GM03348 (cell line): ENCODE measurements at regions not wholly inside any gene's neighbourhood (a gene's known extent, or its start where the extent isn't known, plus 50 kb on each side); places are given as distances from the start of the nearest gene placed in this dataset.
"Not testable (repeated sequence)": the region's sequence is repeated elsewhere in the genome, so short reads cannot be mapped to it uniquely, and the experiment has no call there.

Experiments
- DNase-seq: peaks from one replicate; pipeline ENCODE4 v3.0.0; 2012; ENCODE audit warnings: low spot score

DNA sequence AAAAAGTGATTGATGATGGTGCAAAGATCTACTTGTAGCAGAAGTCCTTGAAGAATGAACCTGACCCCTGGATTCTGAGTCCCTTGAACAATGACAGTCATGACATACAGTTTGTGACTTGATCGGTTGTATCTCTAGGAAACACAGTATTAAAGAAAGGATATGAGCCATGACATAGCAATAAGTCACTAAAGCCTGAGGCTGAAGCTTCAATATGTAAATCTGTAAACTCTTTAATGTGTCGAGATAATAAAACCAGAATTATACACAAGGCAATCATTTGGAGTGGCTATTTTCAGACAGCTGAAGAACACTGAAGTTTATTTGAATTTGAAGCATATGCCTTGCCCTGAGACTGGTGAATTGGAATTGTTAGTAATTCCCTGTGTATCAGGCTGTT is 911.5 kb upstream of the RAG2 start:
- no peak for DNase-seq

DNA sequence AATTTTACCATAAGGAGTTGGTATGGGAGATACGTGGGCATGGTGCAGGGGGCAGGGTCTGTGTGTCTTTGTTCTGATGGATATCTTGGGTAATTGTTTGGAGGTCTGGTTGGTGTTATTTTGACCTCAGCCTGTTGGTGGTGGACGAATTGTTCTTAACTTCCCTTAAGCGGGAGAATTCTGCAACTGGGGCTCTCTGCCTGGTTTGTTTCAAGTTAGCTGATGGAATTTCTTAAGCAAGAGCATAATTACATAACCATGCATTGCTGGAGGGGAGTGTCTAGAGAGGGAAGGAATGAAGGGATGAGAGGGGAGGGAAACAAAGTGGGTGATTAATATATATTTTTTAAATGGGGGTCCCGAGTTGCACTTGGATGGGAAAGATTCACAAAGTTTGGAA is 908.5 kb upstream of the RAG2 start:
- no peak for DNase-seq

DNA sequence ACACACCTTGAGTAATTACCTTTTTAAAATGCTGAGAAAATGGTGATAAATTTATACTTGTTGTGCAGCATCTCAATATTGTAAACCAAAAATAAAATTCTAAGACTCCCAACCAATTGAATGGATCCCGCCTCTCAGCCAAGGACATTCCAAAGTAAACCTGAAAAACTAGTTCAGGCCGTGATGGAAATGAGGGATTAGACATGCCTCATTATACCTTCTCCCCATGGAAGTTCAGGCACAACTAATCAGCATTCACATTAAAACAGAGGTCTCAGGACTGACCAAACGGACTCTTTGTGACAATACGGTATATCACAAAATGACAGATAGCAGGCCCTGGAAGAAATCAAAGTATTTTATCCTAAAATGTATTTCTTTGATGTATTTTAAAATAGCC is 907.4 kb upstream of the RAG2 start:
- DNase-seq, result no peak

DNA sequence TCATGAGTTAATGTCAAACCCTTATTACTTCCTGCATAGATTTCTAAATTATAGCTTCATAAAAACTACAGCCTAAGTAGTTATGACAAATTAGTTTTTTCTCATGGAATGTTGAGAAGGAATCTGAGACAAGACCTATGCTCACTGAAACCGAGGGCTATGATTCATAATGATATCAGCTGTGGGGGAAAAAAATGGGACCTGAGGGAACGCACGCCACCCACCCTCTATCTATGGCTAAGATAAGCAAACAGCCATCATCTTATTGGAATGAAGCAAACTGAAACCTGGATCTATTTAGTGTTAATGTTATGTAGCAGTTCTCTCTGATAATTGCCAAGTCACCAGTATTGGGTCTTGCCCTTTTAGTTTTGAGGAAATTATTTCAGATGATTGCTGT is 906.9 kb upstream of the RAG2 start:
- peak; percentile 45 for DNase-seq

DNA sequence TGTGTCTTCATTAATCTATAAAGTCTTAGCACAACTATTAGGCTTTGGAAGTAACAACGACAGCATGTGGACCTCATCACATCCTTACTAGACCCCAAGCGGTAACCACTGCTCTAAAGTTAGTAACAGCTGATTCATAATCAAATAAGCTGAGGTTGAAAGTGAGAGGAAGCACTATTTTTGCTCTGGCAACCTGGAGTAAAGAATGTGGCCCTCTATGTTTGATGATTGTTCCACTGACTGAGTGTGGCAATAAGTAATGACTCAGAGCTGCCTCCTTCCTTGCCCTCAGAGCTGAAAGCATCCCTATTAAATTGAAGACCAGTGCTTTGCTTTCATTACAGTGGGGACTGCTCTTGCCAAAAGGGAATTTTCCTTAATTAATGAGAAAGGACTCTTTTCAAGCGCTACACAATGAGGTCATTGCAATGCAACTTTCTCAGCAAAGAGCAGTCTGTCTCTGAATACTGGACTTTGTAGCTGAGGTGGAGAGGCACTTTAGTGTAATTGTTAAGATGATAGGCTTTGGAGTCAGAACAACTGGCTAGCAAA is 906.1 kb upstream of the RAG2 start:
- DNase-seq, result peak; percentile 33

DNA sequence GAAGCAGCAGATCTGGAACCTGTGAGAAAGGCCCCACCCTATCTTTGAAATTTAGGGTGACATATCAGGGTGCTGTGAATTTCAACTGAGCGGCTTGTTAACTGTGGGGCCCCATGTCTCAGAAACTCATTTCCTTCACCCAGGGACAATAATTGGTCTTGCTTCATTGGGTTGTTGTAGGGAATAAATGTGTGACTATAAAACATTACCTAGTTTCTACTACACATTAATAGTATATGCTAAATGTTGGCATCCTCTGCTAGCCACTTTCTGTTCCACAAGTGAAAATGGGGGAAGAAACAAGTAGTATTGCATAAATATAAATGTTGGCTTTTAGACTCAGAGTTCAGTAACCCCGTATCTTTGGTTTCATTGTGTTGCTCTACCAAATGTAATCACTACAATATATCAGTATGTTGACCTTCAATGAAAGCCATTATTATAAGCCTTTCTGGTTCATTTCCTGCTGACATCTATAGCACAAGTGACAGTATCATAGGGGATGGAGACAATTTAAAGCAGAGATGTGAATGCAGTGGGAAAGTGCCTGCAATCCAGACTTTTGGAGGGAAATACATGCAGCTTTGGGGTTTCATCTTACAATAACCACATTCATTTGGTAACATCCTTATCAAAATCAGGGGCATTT is 905.5 kb upstream of the RAG2 start:
- no peak for DNase-seq

DNA sequence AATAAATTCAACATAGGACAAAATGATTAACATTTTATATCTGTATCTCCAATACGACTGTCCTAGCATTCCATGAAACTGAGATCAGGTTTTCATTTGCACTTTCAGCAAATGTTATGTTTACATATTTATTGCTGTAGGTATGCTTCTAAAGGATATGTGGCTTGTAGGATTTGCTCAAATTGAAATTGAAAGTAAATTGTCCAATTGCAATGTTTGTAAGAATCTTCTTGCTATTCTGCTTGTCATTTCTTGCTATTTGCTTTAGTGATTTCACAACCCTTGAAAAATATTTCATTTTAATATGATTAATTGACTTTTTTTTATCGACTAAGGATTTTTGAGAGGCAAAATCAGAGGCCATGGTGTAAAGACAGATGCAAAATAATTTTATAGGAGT is 904.2 kb upstream of the RAG2 start:
- no peak for DNase-seq

DNA sequence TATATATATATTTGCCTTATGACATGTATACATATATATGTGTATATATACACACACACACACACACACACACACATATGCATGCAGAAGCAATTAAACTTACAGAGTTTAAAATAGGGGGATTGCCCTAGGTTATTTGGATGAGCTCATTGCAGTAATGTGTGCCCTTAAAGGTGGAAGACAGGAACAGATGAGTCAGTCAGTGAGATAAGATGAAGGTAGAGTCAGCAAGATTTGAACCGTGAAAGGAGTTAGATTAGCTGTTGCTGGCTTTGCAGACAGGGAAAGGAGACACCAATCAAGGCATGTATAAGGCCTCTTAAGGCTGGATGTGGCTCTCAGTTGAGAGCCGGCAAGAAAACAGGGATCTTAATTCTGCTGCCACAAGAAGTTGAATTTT is 902.4 kb upstream of the RAG2 start:
- no peak for DNase-seq

DNA sequence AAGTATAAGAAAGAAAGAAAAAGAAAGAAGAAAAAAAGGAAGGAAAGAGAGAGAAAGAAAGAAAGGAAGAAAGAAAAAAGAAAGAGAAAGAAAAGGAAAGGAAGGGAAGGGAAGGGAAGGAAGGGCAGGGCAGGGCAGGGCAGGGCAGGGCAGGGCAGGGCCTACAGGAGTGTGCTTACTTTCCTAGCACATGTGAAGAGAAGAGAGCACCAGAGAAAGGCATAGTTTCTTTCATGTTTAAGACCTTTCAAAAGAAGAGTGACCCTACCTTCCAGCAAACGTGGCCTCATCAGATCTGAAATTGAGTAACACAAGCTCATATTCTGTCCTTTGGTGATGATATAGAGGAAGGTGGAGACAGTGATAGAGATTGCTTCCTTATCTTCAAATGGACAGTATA is 899.3 kb upstream of the RAG2 start:
- DNase-seq, result no peak

DNA sequence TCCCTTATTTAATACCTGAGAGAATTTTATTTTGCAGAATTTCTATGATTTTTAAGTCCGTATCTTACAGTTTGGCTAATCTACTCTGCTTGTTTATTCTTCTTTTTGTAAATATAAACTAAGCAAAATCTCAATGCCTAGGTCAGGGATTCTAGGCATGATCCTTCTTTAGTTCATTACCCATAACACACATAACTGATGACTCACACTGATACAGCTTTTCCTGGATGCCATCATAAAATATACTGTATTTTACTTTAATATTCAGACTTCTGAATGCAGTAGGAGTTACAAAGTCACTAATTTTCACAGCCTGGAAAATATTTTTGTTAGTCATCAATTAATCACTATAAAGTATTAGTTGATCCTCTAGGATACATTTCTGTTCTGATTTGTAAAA is 898.2 kb upstream of the RAG2 start:
- DNase-seq, result no peak

DNA sequence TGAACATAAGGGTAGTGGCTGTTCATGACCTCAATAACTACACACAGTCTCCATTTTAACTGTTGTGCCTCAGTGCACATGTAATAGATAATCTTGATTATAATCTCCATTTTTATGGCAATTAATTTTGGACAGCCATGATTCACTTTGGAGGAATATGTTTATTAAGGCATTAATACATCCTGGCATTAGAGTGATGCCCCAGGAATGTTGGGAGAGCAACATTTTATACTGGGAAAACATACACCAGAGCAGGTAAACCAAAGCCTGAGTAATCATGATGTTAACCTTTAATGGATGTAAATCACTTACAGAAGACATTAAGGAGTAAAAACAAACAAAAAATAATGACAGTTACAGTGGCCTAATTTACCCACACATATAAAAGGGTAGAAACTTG is 886.3 kb upstream of the RAG2 start:
- DNase-seq, result no peak

DNA sequence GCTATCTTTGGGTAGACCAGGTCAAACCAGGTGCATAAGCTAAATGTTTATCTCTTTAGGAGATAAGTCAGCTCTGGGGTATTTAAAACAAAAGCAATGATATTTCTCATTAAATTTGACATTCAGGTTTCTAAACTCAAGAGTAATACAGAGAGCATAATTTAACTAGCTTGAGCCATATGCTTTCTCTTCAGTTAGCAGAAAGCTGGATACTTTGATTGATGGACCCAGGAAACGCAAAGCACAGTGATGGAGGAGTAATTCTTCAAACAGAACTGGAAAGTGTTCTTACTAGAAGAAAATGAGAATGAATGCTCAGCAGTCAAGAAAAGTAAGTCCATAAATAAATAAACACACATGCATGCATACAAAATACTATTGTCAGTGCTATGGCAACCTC is 885.7 kb upstream of the RAG2 start:
- DNase-seq, result no peak

DNA sequence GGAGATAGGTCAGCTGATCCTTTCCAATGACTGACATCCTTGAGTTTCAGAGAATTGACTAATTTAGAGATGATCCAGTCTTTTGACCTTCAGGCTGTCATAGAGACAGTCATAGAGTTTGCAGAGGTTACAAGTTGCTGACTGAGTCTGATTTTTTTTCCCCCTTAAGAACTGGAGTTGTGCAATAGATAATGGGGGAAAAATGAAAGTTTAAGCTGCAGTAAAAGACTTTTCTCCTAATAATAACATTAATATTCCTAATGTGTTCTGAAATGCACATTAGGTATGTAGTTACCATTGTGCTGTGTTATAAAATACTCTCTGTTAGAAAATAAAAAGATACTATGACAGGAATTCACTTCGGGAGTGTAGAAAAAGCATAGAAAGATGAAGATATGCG is 876.9 kb upstream of the RAG2 start:
- DNase-seq, result no peak

DNA sequence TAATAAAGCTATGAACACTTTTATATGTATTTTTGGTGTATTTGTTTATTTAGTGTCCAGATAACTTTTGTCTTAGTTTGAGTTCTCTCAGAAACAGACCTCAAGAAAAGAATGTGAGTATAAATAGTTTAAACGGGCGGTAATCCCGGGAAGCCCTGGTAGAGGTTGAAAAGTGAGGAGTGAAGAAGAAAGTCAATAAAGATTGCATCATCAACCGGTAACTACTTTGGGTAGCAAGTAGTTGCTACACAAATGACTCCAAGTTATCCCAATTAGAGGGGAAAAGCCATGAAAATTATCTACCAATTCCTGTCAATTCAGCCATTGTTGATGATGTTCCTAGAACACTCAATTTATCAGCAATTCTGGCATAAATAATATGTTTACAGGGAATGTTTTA is 870.3 kb upstream of the RAG2 start:
- no peak for DNase-seq

DNA sequence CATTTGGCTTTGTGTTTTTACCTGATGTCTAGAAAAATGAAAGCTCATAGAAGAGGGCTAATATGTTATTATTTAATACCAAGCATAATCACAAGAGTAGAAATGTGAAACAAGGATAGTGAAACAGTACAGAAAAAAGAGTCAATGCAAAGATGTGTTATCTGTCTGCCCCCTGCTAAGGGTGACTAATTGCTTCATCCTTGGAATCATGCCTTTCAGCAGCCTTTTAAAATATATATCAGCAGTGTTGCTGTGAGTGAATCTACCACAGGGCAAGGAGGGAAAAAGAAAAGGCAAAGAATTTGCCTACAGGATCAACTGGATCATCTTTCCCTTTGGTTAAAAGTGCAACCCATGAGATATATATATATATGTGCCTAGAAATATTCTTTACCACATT is 867.2 kb upstream of the RAG2 start:
- DNase-seq, result no peak

DNA sequence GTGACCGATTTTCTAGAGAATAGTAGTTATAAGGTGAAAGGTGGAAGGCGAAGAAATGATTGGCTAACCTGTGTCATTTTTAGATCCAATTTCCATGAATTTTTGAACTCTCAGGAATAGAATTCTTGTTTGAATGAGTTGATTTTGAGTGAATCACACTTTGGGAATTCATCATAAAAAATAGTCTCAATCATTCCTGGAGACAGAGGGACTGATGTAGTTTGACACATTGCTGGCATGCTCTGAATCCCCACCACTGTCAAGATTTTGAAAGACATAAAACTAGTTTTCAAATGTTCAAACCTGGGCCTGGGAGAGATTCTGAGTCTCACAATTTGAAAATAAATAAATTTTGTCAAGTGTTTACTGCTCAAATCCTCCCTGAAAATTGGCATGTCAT is 861.4 kb upstream of the RAG2 start:
- DNase-seq, result no peak

DNA sequence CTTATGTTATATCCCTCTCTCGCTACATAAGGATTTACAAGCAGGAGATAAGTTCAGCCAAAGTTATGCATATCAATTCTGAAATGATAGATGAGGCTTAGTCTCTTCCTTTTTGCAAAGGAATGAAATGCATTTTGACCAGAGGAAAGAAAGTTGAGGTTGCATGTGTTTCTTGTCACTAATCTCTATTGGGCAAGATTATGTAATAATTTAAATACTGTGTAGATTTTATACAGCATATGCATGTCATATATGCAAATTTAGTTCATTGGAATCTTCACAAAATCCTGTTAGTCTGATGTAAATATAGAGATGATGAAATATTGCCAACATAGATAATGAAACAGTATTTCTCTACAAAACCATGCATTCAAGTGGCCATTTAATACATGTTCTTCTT is 858.7 kb upstream of the RAG2 start:
- DNase-seq, result no peak

DNA sequence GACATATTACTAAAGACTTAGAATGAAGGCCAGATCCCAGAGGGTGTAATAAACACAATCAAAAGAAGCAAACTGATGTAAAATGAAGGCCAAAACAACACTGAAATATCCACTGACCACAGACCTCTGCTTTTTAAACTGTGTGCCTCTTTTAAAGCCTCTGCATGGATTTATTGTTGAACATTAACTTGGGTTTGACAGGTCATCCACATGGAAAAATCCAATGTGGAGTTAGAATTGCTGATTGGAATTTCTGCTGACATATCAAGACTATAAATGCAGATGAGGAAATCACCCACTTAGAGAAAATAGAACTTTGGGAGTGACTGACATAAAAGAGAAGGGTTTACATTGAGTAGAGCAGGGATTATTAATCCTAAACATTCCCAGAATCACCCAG is 853.9 kb upstream of the RAG2 start:
- no peak for DNase-seq

DNA sequence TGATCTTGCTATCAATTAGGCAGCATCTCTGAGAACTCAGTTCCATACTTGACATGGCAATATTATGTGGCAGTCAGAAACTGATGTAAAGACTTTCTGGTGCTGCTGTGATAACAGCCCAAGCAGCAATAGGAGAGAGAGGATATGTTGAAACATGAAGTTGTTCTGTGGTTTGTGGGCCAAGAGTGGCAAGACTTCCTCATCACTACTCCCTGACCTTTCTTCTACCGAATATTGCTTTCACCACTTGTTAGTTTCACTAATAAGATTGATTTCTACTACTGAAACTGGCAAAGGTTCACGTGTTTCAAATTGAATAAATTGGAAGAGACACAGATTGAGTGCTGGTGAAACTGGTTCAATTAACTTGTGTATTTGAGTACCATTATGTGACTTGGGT is 852.6 kb upstream of the RAG2 start:
- DNase-seq, result no peak

DNA sequence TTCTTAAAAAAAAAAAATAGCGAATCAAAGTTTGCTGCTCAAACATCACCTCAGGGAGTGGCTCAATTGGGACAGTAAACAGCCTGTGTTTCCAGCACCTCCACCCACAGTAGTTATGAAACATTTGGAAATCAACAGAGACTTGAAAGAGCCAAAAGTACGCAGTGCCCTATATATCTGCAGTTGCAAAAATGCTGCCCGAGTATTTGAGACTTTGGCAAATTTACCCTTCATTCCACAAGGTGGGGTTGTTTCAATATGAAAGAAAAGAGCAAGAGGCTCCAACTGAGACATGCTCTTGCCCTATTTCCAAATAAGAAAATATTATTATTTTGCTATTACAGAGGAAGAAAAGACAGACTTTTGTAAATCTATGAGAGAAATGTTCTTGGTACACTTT is 851.1 kb upstream of the RAG2 start:
- peak; percentile 9 for DNase-seq

DNA sequence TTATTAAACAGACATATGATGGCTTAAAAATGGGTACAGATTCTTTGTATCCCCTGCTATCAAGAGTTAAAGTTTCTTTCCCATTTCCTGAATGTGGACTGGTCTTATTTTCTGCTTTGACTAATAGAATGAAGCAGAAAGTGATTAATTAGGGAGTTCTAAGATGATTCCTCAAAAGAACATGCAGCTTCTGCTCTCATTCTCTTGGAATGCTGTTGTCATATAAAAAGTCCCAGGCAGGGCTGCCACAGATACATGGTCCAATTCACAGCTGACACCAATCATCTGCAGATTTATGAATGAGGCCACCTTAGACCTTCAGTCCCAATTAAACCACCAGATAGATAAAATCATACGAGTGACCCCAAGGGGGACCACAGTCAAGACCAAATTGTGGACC is 844.5 kb upstream of the RAG2 start:
- DNase-seq, result peak; percentile 4

DNA sequence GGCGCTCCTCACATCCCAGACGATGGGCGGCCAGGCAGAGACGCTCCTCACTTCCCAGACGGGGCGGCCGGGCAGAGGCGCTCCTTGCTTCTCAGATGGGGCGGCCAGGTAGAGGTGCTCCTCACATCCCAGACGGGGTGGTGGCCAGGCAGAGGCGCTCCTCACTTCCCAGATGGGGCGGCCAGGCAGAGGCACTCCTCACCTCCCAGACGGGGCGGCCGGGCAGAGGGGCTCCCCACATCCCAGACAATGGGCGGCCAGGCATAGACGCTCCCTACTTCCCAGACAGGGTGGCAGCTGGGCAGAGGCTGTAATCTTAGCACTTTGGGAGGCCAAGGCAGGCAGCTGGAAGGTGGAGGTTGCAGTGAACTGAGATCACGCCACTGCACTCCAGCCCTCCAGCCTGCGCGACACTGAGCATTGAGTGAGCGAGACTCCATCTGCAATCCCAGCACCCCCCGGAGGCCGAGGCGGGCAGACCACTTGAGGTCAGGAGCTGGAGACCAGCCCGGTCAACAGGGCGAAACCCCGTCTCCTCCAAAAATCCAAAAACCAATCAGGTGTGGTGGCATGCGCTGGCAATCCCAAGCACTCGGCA is 833.7 kb upstream of the RAG2 start:
- not testable (repeated sequence) for DNase-seq

DNA sequence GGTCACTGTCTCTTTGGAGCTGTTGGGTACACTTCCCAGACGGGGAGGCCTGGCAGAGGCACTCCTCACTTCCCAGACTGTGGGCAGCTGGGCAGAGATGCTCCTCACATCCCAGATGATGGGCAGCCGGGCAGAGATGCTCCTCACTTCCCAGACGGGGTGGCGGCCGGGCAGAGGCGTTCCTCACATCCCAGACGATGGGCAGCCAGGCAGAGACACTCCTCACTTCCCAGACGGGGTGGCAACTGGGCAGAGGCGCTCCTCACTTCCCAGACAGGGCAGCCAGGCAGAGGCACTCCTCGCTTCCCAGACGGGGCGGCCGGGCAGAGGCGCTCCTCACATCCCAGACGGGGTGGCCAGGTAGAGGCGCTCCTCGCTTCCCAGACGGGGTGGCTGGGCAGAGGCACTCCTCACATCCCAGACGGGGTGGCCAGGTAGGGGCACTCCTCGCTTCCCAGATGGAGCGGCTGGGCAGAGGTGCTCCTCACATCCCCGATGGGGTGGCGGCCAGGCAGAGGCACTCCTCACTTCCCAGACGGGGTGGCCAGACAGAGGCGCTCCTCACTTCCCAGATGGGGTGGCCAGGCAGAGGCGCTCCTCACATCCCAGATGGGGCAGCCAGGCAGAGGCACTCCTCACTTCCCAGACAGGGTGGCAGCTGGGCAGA is 833.1 kb upstream of the RAG2 start:
- not testable (repeated sequence) for DNase-seq

DNA sequence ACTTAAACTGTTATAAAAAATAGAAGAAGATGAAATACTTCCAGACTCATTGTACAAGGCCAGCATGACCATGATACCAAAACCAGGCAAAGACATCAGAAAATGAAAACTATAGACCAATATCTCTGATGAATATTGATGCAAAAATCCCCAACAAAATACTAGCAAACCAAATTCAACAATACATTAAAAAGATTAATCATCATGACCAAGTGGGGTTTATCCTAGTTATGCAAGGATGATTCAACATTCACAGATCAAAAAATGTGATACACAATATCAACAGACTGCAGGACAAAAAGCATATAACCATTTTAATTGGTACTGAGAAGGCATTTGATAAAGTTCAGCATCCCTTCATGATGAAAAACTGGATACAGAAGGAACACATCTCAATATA is 824.5 kb upstream of the RAG2 start:
- DNase-seq, result no peak
